ENCODE measurements at regions not wholly inside any gene's neighbourhood (a gene's known extent, or its start where the extent isn't known, plus 50 kb on each side); places are given as distances from the start of the nearest gene placed in this dataset.

- no peak overlapping the region for H2AFZ ChIP-seq (ENCODE audit: low read depth)
- no peaks in the 10 kb centered on the region for H4K20me1 ChIP-seq (ENCODE audit: insufficient read depth)
- no peaks in the 10 kb centered on the region for H3K36me3 ChIP-seq (ENCODE audit: insufficient read depth)
- no peaks in the 10 kb centered on the region for H3K27me3 ChIP-seq (ENCODE audit: insufficient read depth, low read depth)
- H3K4me1 ChIP-seq (ENCODE audit: low read depth, poor library complexity, severe bottlenecking), result peaks cover 100% of the 10 kb centered on the region
- H3K79me2 ChIP-seq (ENCODE audit: insufficient read depth, low read depth), result no peaks in the 10 kb centered on the region
- TF ChIP-seq CTCF (conservative IDR thresholded peaks at IDR 0.05; ENCODE audit: low read depth, low read length), result no peak
- H3K4me2 ChIP-seq, result peak overlapping the region; percentile 86; the same call in 1 of the 2 replicates
- H3K27ac ChIP-seq, result no peak overlapping the region
- no peak overlapping the region for H3K9ac ChIP-seq
- H3K4me3 ChIP-seq (IDR thresholded peaks at IDR 0.05; ENCODE audit: insufficient read depth, low read depth, low read length), result no peak overlapping the region
Measured at GRCh38 chr3:46093966-46094365, 66.7 kb upstream of the XCR1 start.

- no peaks in the 10 kb centered on the region for H3K36me3 ChIP-seq (ENCODE audit: insufficient read depth)
- no peak for TF ChIP-seq CTCF (conservative IDR thresholded peaks at IDR 0.05; ENCODE audit: low read depth, low read length)
- H3K79me2 ChIP-seq (ENCODE audit: insufficient read depth, low read depth), result no peaks in the 10 kb centered on the region
- 0 out of 2 replicates have a peak overlapping the region, but pooled peaks have one; percentile 19 for H3K9ac ChIP-seq
- H3K4me1 ChIP-seq (ENCODE audit: low read depth, poor library complexity, severe bottlenecking), result peaks cover 100% of the 10 kb centered on the region
- H2AFZ ChIP-seq (ENCODE audit: low read depth), result no peak overlapping the region
- peak overlapping the region; percentile 86 for H3K4me2 ChIP-seq
- H3K27ac ChIP-seq, result peak overlapping the region; percentile 51
- no peaks in the 10 kb centered on the region for H3K27me3 ChIP-seq (ENCODE audit: insufficient read depth, low read depth)
- H3K4me3 ChIP-seq (IDR thresholded peaks at IDR 0.05; ENCODE audit: insufficient read depth, low read depth, low read length), result no peak overlapping the region
- H4K20me1 ChIP-seq (ENCODE audit: insufficient read depth), result no peaks in the 10 kb centered on the region
Measured at GRCh38 chr3:46093327-46093942, 66.2 kb upstream of the XCR1 start.

- H3K36me3 ChIP-seq (ENCODE audit: insufficient read depth), result no peaks in the 10 kb centered on the region
- no peaks in the 10 kb centered on the region for H3K27me3 ChIP-seq (ENCODE audit: insufficient read depth, low read depth)
- TF ChIP-seq CTCF (conservative IDR thresholded peaks at IDR 0.05; ENCODE audit: low read depth, low read length), result no peak
- H3K9ac ChIP-seq, result peak overlapping the region; percentile 22; the same call in 1 of the 2 replicates
- no peak overlapping the region for H2AFZ ChIP-seq (ENCODE audit: low read depth)
- peaks cover 100% of the 10 kb centered on the region for H3K4me1 ChIP-seq (ENCODE audit: low read depth, poor library complexity, severe bottlenecking)
- H3K79me2 ChIP-seq (ENCODE audit: insufficient read depth, low read depth), result no peaks in the 10 kb centered on the region
- H3K4me2 ChIP-seq, result peak overlapping the region; percentile 86
- H4K20me1 ChIP-seq (ENCODE audit: insufficient read depth), result no peaks in the 10 kb centered on the region
- peak overlapping the region; percentile 51 for H3K27ac ChIP-seq
- no peak overlapping the region for H3K4me3 ChIP-seq (IDR thresholded peaks at IDR 0.05; ENCODE audit: insufficient read depth, low read depth, low read length)
Measured at GRCh38 chr3:46092702-46093080, 65.4 kb upstream of the XCR1 start.

- Histone ChIP-seq H3K36me3 (ENCODE audit: insufficient read depth) (no peaks in the 10 kb centered on the region), H4K20me1 (ENCODE audit: insufficient read depth) (no peaks in the 10 kb centered on the region), H3K4me1 (ENCODE audit: low read depth, poor library complexity, severe bottlenecking) (peaks cover 94% of the 10 kb centered on the region), H2AFZ (ENCODE audit: low read depth) (no peak overlapping the region), H3K9ac (peak overlapping the region; percentile 22; the same call in 1 of the 2 replicates), H3K4me2 (peak overlapping the region; percentile 86), H3K4me3 (IDR thresholded peaks at IDR 0.05; ENCODE audit: insufficient read depth, low read depth, low read length) (no peak overlapping the region), H3K27me3 (ENCODE audit: insufficient read depth, low read depth) (no peaks in the 10 kb centered on the region), H3K27ac (peak overlapping the region; percentile 51), H3K79me2 (ENCODE audit: insufficient read depth, low read depth) (no peaks in the 10 kb centered on the region)
- TF ChIP-seq CTCF (conservative IDR thresholded peaks at IDR 0.05; ENCODE audit: low read depth, low read length), result no peak
Measured at GRCh38 chr3:46091741-46092701, 64.7 kb upstream of the XCR1 start.

Measured in KMS-11 (cell line).